ENCODE measurements at regions not wholly inside any gene's neighbourhood (a gene's known extent, or its start where the extent isn't known, plus 50 kb on each side); places are given as distances from the start of the nearest gene placed in this dataset.

DNA sequence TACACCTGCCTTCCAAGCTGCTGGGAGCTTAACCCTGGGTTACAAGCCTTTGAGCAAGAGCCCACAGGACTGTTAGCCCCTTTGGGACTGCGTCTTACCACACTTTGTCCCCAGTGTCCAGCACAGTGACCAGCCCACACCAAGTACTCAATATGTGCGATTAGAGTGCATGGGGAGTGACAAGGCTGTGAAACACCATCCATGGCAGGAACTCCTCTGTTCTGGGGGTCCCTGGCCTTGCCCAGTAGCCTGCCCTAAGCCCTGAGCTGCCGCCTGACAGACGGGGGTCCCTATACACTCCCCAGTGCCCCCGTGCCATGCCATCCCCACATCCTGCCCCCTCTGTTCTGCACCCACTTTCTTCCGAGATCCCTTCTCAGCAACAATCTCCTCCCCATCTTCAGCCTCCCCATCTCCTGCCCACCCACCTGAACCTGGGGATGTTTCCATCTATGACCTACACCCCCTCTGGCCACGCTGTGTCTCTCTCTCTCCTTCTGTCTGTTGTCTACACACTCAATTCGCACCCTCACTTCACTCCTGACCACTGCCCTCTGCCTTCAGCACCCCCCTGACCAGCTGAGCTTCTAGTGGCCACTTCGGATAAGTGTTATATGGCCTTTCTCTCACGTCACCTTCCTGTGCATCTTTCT lies 112.9 kb upstream of the SMURF2 start:
- 87 to 90% methylated on average over 8 of the region's 10 CpGs for WGBS, 2 donors
- TF ChIP-seq, protein P1, sequence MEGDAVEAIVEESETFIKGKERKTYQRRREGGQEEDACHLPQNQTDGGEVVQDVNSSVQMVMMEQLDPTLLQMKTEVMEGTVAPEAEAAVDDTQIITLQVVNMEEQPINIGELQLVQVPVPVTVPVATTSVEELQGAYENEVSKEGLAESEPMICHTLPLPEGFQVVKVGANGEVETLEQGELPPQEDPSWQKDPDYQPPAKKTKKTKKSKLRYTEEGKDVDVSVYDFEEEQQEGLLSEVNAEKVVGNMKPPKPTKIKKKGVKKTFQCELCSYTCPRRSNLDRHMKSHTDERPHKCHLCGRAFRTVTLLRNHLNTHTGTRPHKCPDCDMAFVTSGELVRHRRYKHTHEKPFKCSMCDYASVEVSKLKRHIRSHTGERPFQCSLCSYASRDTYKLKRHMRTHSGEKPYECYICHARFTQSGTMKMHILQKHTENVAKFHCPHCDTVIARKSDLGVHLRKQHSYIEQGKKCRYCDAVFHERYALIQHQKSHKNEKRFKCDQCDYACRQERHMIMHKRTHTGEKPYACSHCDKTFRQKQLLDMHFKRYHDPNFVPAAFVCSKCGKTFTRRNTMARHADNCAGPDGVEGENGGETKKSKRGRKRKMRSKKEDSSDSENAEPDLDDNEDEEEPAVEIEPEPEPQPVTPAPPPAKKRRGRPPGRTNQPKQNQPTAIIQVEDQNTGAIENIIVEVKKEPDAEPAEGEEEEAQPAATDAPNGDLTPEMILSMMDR (IDR thresholded peaks at IDR 0.05) = no peak
- no peak for TF ChIP-seq POLR2A (IDR thresholded peaks at IDR 0.05)
- intact Hi-C loops (cut with DNase I) = loop anchor here (5.0 kb wide), 1 partner anchor 422 kb away; no protein-coding TSS in a partner anchor
- H3K9me3 ChIP-seq = no peaks in the 10 kb centered on the region
- peaks cover 40 to 63% (median 42%) of the 10 kb centered on the region in 3 donors for H3K4me1 ChIP-seq
- no peak for DNase-seq
- H3K27ac ChIP-seq = peak overlapping the region in 2 of 4 donors; percentile 69
- H3K36me3 ChIP-seq = peaks cover 0 to 26% (median 0%) of the 10 kb centered on the region in 3 donors
- H3K27me3 ChIP-seq = peaks cover 0 to 23% (median 0%) of the 10 kb centered on the region in 4 donors
- H3K4me3 ChIP-seq = no peak overlapping the region

DNA sequence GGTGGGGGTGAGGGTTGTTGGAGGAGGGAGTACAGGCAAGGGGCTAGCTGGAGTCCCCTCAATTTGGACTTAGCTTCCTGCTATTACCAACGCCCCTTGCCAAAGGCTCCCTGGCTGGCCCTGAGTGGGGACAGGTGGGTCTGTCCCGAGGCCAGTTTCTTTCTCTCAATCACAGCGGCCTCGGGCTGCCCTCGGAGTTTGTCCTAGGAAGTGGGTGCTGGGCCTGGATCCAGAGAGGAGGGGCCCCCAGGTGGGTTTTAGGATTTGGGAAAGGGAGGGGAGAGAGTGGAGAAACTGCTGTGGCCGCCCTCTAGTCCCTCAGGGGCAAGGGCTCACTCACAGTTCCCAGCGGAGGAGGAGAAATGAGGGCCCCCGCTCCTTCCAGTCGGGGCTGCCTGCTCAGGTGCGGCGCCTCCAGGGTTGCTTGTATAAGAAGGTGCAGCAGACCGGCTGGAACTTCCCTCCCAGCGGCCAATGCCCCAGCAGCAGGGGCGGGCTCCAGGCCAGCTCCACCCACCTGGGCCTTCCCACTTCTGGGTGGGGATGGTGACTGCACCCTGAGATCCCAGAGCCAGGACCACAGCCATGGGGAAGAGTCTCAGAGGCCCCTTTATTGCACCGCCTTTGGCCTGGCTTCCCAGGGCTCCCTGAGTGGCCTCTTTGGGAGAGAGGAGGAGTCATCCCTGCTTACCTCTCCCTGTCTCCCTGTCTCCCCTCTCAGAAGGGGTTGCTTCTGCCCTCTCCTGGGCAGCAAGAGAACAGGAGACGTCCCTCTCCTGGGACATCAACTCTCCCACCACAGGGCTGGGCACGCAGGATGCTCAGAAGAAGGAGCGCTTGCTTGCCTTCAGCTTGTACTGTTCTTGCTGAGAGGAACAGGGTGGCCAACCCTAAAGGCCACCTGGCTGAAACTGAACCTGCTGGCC lies 112.0 kb upstream of the SMURF2 start:
- peak overlapping the region in 3 of 4 donors; percentile 39 to 69 (median 69) for H3K27ac ChIP-seq
- peaks cover 30 to 54% (median 33%) of the 10 kb centered on the region in 3 donors for H3K4me1 ChIP-seq
- no peaks in the 10 kb centered on the region for H3K9me3 ChIP-seq
- peak in 1 of 4 donors; percentile 33 for TF ChIP-seq POLR2A (IDR thresholded peaks at IDR 0.05)
- TF ChIP-seq, protein P1 (IDR thresholded peaks at IDR 0.05) = peak in 3 of 6 experiments; percentile 12 to 20 (median 13)
- peaks cover 0 to 14% (median 0%) of the 10 kb centered on the region in 4 donors for H3K27me3 ChIP-seq
- 33% methylated on average over 3 of the region's 18 CpGs; no CpG with 5 or more reads in 1 of the 2 donors for WGBS, 2 donors
- DNase-seq = no peak
- H3K36me3 ChIP-seq = peaks cover 0 to 33% (median 0%) of the 10 kb centered on the region in 3 donors
- H3K4me3 ChIP-seq = peak overlapping the region in 3 of 4 donors; percentile 29 to 48 (median 38)
- intact Hi-C loops (cut with DNase I) = no loop called here

DNA sequence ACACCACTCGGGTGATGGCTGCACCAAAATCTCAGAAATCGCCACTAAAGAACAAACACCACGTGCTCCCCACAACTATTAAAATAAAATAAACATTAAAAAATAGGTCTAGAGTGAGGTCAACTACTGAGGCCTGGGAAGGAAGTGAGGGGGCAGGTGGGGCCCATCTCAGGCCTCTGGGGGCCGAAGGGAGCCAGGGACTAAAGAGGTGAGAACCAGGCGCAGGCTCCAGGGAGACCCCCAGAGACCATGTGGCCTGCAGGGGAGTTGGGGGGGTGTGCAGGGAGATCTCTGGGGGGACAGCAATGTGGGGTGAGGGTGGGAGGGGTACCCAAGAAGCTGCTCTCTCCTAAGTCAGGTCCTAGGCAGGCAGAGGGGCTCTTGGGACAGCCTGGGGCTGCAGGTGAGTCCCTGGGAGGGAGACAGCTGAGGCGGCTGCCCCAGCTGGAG lies 111.3 kb upstream of the SMURF2 start:
- peak overlapping the region in 3 of 4 donors; percentile 29 to 48 (median 38) for H3K4me3 ChIP-seq
- WGBS, 2 donors = 79 to 84% methylated on average over 6 of the region's 6 CpGs
- peaks cover 0 to 28% (median 0%) of the 10 kb centered on the region in 3 donors for H3K36me3 ChIP-seq
- intact Hi-C loops (cut with DNase I) = no loop called here
- H3K27ac ChIP-seq = peak overlapping the region in 3 of 4 donors; percentile 39 to 69 (median 69)
- no peak for TF ChIP-seq POLR2A (IDR thresholded peaks at IDR 0.05)
- no peak for DNase-seq
- no peaks in the 10 kb centered on the region for H3K9me3 ChIP-seq
- peaks cover 24 to 47% (median 28%) of the 10 kb centered on the region in 3 donors for H3K4me1 ChIP-seq
- H3K27me3 ChIP-seq = peaks cover 0 to 7% (median 0%) of the 10 kb centered on the region in 4 donors

DNA sequence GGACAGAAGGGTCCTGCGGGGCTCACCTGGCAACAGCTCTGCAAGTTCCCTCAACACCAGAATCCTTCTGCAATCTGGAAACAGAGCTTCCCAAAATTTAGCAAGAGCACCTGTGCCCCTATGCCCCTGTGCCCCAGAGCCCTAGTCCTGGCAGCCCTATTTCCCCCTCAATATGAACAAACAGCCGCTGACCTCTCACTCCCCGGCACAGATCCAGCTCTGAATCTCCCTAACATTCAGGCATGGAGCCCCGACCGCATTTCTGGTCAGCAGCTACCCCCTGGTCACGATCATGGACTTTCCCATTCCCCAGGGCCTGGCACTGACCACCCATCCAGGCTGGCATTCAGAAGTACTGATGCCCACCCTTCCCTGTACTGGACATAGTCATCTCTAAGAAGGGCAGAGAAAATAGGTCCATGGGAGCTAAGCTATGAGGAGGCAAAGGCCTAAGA lies 110.8 kb upstream of the SMURF2 start:
- Histone ChIP-seq H3K36me3 (peaks cover 0 to 28% (median 0%) of the 10 kb centered on the region in 3 donors), H3K4me3 (no peak overlapping the region), H3K4me1 (peaks cover 18 to 42% (median 23%) of the 10 kb centered on the region in 3 donors), H3K27me3 (peaks cover 0 to 2% (median 0%) of the 10 kb centered on the region in 4 donors), H3K27ac (no peak overlapping the region), H3K9me3 (no peaks in the 10 kb centered on the region)
- no peak for DNase-seq
- intact Hi-C loops (cut with DNase I) = no loop called here
- 82 to 92% methylated on average over 4 to 6 of the region's 6 CpGs for WGBS, 2 donors
- no peak for TF ChIP-seq POLR2A (IDR thresholded peaks at IDR 0.05)
- TF ChIP-seq, protein P1 (IDR thresholded peaks at IDR 0.05) = no peak

DNA sequence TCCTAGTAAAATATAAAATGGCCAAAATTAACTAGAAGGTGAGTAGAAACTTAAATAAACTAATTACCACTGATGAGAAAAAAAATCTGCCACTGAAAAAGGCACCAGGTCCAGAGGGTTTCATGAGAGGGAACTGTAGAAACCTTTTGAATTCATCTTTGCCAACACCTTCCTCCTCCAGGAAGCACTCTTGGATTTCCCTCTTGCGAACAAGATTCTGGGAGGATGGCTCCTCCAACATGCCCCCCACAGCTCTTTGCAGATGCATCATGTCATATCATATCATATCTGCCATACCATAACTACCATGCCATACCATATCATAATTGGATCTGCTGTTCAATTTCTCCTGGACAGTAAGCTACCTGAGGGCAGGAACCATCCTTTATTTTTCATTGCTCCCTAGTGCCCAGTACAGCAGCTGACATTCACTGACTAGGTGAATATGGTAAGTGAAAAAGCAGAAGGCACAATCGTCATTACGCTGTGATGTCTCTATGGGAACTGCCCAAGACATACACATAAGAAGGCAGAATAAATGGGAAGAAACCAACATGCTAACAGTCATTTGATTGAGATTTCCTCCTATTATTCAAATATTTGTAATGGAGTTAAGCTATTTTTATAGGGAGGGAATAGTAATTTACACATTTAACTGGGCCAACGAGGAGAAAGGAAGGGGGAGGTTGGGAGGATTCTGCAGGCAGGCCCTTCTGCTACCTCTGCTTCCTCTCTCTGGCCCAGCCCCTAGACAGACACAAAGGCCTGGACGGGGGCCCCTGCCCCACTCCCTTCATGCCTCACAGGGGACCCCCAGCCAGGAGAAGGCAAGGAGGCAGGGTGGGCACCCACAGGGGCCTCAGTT lies 110.1 kb upstream of the SMURF2 start:
- Histone ChIP-seq H3K36me3 (peaks cover 0 to 30% (median 0%) of the 10 kb centered on the region in 3 donors), H3K27ac (no peak overlapping the region), H3K4me1 (peaks cover 15 to 42% (median 17%) of the 10 kb centered on the region in 3 donors), H3K4me3 (no peak overlapping the region), H3K27me3 (no peaks in the 10 kb centered on the region), H3K9me3 (no peaks in the 10 kb centered on the region)
- TF ChIP-seq, protein P1 (IDR thresholded peaks at IDR 0.05) = no peak
- TF ChIP-seq POLR2A (IDR thresholded peaks at IDR 0.05) = no peak
- no peak for DNase-seq
- intact Hi-C loops (cut with DNase I) = no loop called here
- 70 to 76% methylated on average over 4 to 5 of the region's 5 CpGs for WGBS, 2 donors
